ENCODE measurements at regions not wholly inside any gene's neighbourhood (a gene's known extent, or its start where the extent isn't known, plus 50 kb on each side); places are given as distances from the start of the nearest gene placed in this dataset.

DNA sequence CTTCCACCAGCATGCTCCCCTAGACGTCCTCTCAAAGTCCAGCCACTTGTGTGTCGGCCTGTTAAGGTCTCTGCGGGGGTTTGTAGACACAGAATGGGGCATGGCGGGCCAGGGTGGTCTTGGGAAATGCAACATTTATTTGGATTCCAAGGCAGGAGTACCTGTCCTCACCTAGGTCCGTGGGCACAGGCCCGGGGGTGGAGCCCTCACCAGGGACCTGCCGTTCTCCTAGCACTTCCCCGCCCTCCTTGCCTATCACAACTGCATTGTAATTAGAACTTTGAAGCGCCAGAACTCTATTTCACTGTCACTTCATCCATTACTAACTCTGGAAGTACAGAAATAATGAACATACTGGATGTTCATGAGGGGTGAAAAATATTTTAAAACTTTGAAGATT is 268.3 kb upstream of the ACTBL2 start:
- Histone ChIP-seq H3K27ac (ENCODE audit: low read depth, low read length, poor library complexity, severe bottlenecking) (no peak overlapping the region), H3K27me3 (replicated peaks; ENCODE audit: insufficient read depth, low read depth, low read length, poor library complexity) (peaks cover under 1% of the 10 kb centered on the region), H3K9me3 (ENCODE audit: low read depth, low read length, poor library complexity, severe bottlenecking) (no peaks in the 10 kb centered on the region), H3K4me1 (ENCODE audit: insufficient read depth, low read length, poor library complexity, severe bottlenecking) (no peaks in the 10 kb centered on the region), H3K36me3 (ENCODE audit: insufficient read depth, low read length, poor library complexity, severe bottlenecking) (no peaks in the 10 kb centered on the region), H3K4me3 (ENCODE audit: low read depth, low read length, poor library complexity, severe bottlenecking) (no peak overlapping the region)
- TF ChIP-seq, protein P1, sequence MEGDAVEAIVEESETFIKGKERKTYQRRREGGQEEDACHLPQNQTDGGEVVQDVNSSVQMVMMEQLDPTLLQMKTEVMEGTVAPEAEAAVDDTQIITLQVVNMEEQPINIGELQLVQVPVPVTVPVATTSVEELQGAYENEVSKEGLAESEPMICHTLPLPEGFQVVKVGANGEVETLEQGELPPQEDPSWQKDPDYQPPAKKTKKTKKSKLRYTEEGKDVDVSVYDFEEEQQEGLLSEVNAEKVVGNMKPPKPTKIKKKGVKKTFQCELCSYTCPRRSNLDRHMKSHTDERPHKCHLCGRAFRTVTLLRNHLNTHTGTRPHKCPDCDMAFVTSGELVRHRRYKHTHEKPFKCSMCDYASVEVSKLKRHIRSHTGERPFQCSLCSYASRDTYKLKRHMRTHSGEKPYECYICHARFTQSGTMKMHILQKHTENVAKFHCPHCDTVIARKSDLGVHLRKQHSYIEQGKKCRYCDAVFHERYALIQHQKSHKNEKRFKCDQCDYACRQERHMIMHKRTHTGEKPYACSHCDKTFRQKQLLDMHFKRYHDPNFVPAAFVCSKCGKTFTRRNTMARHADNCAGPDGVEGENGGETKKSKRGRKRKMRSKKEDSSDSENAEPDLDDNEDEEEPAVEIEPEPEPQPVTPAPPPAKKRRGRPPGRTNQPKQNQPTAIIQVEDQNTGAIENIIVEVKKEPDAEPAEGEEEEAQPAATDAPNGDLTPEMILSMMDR (conservative IDR thresholded peaks at IDR 0.05; ENCODE audit: low read depth, low read length), result no peak
- TF ChIP-seq EZH2 (IDR thresholded peaks at IDR 0.05; ENCODE audit: borderline replicate concordance, low read depth, low read length, poor library complexity, severe bottlenecking), result no peak
- no peak for DNase-seq (ENCODE audit: low spot score)
- CTCF ChIA-PET, result no interaction called here
- intact Hi-C loops (cut with micrococcal nuclease; ENCODE audit: unreplicated experiment), result no loop called here
- POLR2A ChIA-PET (ENCODE audit: low non-redundant PET), result no interaction called here
- no TSS peak for BruUV-seq (replicated peaks)

DNA sequence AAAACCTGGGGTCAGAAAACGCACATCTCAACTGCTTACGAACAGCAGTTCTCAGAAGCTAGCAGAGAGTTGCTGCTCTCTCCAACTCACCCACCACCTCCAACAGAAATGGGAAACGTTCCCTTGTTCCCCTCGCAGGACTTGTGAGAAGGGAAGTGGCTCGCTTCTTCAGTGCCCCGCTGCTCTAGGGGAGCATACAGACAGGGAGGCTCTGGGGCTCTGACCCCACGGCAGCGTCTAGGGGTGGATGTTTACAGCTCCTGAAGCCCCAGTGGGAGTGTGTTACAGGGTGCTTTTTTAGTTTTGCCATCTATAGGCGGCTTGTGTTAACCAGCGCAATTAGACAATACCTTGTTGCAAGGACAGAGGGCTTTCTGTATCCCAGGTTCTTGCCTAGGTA is 267.7 kb upstream of the ACTBL2 start:
- Histone ChIP-seq H3K36me3 (ENCODE audit: insufficient read depth, low read length, poor library complexity, severe bottlenecking) (no peaks in the 10 kb centered on the region), H3K27ac (ENCODE audit: low read depth, low read length, poor library complexity, severe bottlenecking) (no peak overlapping the region), H3K4me3 (ENCODE audit: low read depth, low read length, poor library complexity, severe bottlenecking) (no peak overlapping the region), H3K27me3 (replicated peaks; ENCODE audit: insufficient read depth, low read depth, low read length, poor library complexity) (peaks cover 6% of the 10 kb centered on the region), H3K9me3 (ENCODE audit: low read depth, low read length, poor library complexity, severe bottlenecking) (no peaks in the 10 kb centered on the region), H3K4me1 (ENCODE audit: insufficient read depth, low read length, poor library complexity, severe bottlenecking) (no peaks in the 10 kb centered on the region)
- POLR2A ChIA-PET (ENCODE audit: low non-redundant PET), result no interaction called here
- DNase-seq (ENCODE audit: low spot score), result no peak
- intact Hi-C loops (cut with micrococcal nuclease; ENCODE audit: unreplicated experiment), result no loop called here
- CTCF ChIA-PET, result no interaction called here
- no TSS peak for BruUV-seq (replicated peaks)
- TF ChIP-seq, protein P1 (conservative IDR thresholded peaks at IDR 0.05; ENCODE audit: low read depth, low read length), result no peak
- TF ChIP-seq EZH2 (IDR thresholded peaks at IDR 0.05; ENCODE audit: borderline replicate concordance, low read depth, low read length, poor library complexity, severe bottlenecking), result no peak

DNA sequence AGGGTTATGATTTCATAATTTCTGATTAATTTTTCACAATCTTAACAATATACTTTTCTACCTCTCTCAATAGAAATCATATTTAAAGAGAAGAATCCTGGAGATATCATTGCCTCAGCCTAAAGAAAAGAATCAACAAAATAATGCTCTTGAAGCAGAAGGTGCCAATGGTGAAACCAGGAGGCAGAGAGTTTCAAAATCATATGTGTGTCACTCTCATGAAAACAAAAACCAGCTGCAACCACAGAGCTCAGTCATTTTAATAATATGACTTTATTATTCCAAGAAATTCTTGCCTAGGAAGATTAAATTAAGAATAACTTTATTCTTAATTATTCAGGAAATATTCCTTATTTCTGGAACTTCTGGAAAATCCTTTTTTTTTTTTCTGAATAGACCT is 266.8 kb upstream of the ACTBL2 start:
- no peak for DNase-seq (ENCODE audit: low spot score)
- Histone ChIP-seq H3K36me3 (ENCODE audit: insufficient read depth, low read length, poor library complexity, severe bottlenecking) (no peaks in the 10 kb centered on the region), H3K9me3 (ENCODE audit: low read depth, low read length, poor library complexity, severe bottlenecking) (no peaks in the 10 kb centered on the region), H3K4me3 (ENCODE audit: low read depth, low read length, poor library complexity, severe bottlenecking) (no peak overlapping the region), H3K4me1 (ENCODE audit: insufficient read depth, low read length, poor library complexity, severe bottlenecking) (no peaks in the 10 kb centered on the region), H3K27ac (ENCODE audit: low read depth, low read length, poor library complexity, severe bottlenecking) (no peak overlapping the region), H3K27me3 (replicated peaks; ENCODE audit: insufficient read depth, low read depth, low read length, poor library complexity) (peaks cover 7% of the 10 kb centered on the region)
- TF ChIP-seq EZH2 (IDR thresholded peaks at IDR 0.05; ENCODE audit: borderline replicate concordance, low read depth, low read length, poor library complexity, severe bottlenecking), result no peak
- TF ChIP-seq, protein P1 (conservative IDR thresholded peaks at IDR 0.05; ENCODE audit: low read depth, low read length), result no peak
- intact Hi-C loops (cut with micrococcal nuclease; ENCODE audit: unreplicated experiment), result no loop called here
- ChIA-PET POLR2A (ENCODE audit: low non-redundant PET) (no interaction called here), CTCF (no interaction called here)
- no TSS peak for BruUV-seq (replicated peaks)
